Liver (tissue), 8 donors: ENCODE measurements at regions not wholly inside any gene's neighbourhood (a gene's known extent, or its start where the extent isn't known, plus 50 kb on each side); places are given as distances from the start of the nearest gene placed in this dataset.

ENCODE experiments used
- DNase-seq: peaks from one replicate; pipeline ENCODE4 v3.0.0-alpha.2; 2017; ENCODE audit warnings: low spot score
- H3K27ac ChIP-seq, 2 donors: one replicate each; pipeline ENCODE4 v1.7.0; 2013; ENCODE audit warnings: inconsistent platforms in 2 of 2, low read length in 2 of 2, control low read depth in 1 of 2, low read depth in 1 of 2, mild to moderate bottlenecking in 1 of 2
- H3K27me3 ChIP-seq, 4 donors: one replicate each; pipeline versions ENCODE4 v1.6.1 to v1.7.0; 2013; ENCODE audit warnings: low read length in 3 of 4, inconsistent platforms in 1 of 4, mild to moderate bottlenecking in 1 of 4, moderate library complexity in 1 of 4; ENCODE audit not compliant: control insufficient read depth in 4 of 4, insufficient read depth in 4 of 4
- H3K36me3 ChIP-seq, 4 donors: one replicate each; pipeline versions ENCODE4 v1.6.1 to v1.7.0; 2013; ENCODE audit warnings: low read length in 3 of 4, mild to moderate bottlenecking in 3 of 4, low read depth in 1 of 4, moderate library complexity in 1 of 4; ENCODE audit not compliant: control insufficient read depth in 4 of 4, insufficient read depth in 3 of 4
- H3K4me1 ChIP-seq, 4 donors: one replicate each; pipeline versions ENCODE4 v1.6.1 to v1.7.0; 2013; ENCODE audit warnings: low read length in 3 of 4, mild to moderate bottlenecking in 3 of 4, moderate library complexity in 1 of 4; ENCODE audit not compliant: control insufficient read depth in 4 of 4, insufficient read depth in 4 of 4
- H3K4me3 ChIP-seq, 3 donors: one replicate each; pipeline versions ENCODE4 v1.6.1 to v1.7.0; 2013; ENCODE audit warnings: low read length in 3 of 3, control low read depth in 1 of 3, low read depth in 1 of 3, mild to moderate bottlenecking in 1 of 3
- H3K9ac ChIP-seq, 2 donors: one replicate each; pipeline ENCODE4 v1.7.0; 2013; ENCODE audit warnings: low read length in 2 of 2, mild to moderate bottlenecking in 2 of 2, moderate library complexity in 2 of 2, control low read depth in 1 of 2, low read depth in 1 of 2
- H3K9me3 ChIP-seq, 4 donors: one replicate each; pipeline versions ENCODE4 v1.6.1 to v1.7.0; 2013; ENCODE audit warnings: low read length in 3 of 4; ENCODE audit not compliant: control insufficient read depth in 4 of 4
- EGR1 ChIP-seq, 2 donors: IDR thresholded peaks; 2 replicates each; pipeline ENCODE4 v1.6.1; 2016 to 2018; ENCODE audit warnings: antibody characterized with exemption in 2 of 2, low read depth in 2 of 2
- FOXA1 ChIP-seq: IDR thresholded peaks from 2 replicates; pipeline ENCODE4 v1.6.1; 2016; ENCODE audit warnings: antibody characterized with exemption
- FOXA2 ChIP-seq: IDR thresholded peaks from 2 replicates; pipeline ENCODE4 v1.6.1; 2016; ENCODE audit warnings: antibody characterized with exemption
- GABPA ChIP-seq, 2 donors: IDR thresholded peaks in 1 of 2; conservative IDR thresholded peaks in 1 of 2; 2 replicates each; pipeline ENCODE4 v1.6.1; 2016; ENCODE audit warnings: antibody characterized with exemption in 2 of 2, mild to moderate bottlenecking in 1 of 2, moderate library complexity in 1 of 2
- HNF4A ChIP-seq, 2 donors: conservative IDR thresholded peaks; 2 replicates each; pipeline ENCODE4 v1.6.1; 2016; ENCODE audit warnings: antibody characterized with exemption in 2 of 2, mild to moderate bottlenecking in 2 of 2
- HNF4G ChIP-seq: IDR thresholded peaks from 2 replicates; pipeline ENCODE4 v1.6.1; 2016; ENCODE audit warnings: antibody characterized with exemption
- JUND ChIP-seq, 2 donors: IDR thresholded peaks; 2 replicates each; pipeline ENCODE4 v1.6.1; 2016; ENCODE audit warnings: antibody characterized with exemption in 2 of 2
- NR2F2 ChIP-seq: IDR thresholded peaks from 2 replicates; pipeline ENCODE4 v1.6.1; 2016; ENCODE audit warnings: antibody characterized with exemption
- RAD21 ChIP-seq, 2 donors: IDR thresholded peaks; 2 replicates each; pipeline ENCODE4 v1.6.1; 2016; ENCODE audit warnings: antibody characterized with exemption in 2 of 2, mild to moderate bottlenecking in 2 of 2
- RXRA ChIP-seq, 2 donors: IDR thresholded peaks; 2 replicates each; pipeline ENCODE4 v1.6.1; 2017 to 2018; ENCODE audit warnings: antibody characterized with exemption in 2 of 2, mild to moderate bottlenecking in 1 of 2
- SP1 ChIP-seq: IDR thresholded peaks from 2 replicates; pipeline ENCODE4 v1.6.1; 2018; ENCODE audit warnings: antibody characterized with exemption, mild to moderate bottlenecking
- TAF1 ChIP-seq: conservative IDR thresholded peaks from 2 replicates; pipeline ENCODE4 v1.6.1; 2016; ENCODE audit warnings: antibody characterized with exemption, mild to moderate bottlenecking
- YY1 ChIP-seq: IDR thresholded peaks from 2 replicates; pipeline ENCODE4 v1.6.1; 2016; ENCODE audit warnings: antibody characterized with exemption, mild to moderate bottlenecking
- WGBS: extraction: QIAGEN DNeasy Blood & Tissue Kit; methylation state at CpG from one replicate; pipeline ENCODE4 v1.1.7; 2013; 5-methylcytosine and 5-hydroxymethylcytosine counted together
- TF ChIP-seq, protein P1 (sequence below): IDR thresholded peaks from 2 replicates; pipeline ENCODE4 v1.6.1; 2016; ENCODE audit warnings: antibody characterized with exemption
- TF ChIP-seq, protein P2 (sequence below): fragments of 150-350 bp; IDR thresholded peaks from 2 replicates; pipeline ENCODE4 v1.5.1; 2017; ENCODE audit warnings: improper control_type of control experiment, low read depth, low read length; ENCODE audit not compliant: missing input control
- TF ChIP-seq, protein P3 (sequence below): IDR thresholded peaks from 2 replicates; pipeline ENCODE4 v1.6.1; 2016; ENCODE audit warnings: antibody characterized with exemption
- TF ChIP-seq, protein P4 (sequence below): IDR thresholded peaks from 2 replicates; pipeline ENCODE4 v1.6.1; 2016; ENCODE audit warnings: antibody characterized with exemption
- TF ChIP-seq, protein P5 (sequence below): IDR thresholded peaks from 2 replicates; pipeline ENCODE4 v1.6.1; 2016; ENCODE audit warnings: antibody characterized with exemption, mild to moderate bottlenecking
- donor health status: healthy.
- donor health status: healthy.
- donor health status: healthy.
- donor health status: healthy.
- donor health status: healthy.

DNA sequence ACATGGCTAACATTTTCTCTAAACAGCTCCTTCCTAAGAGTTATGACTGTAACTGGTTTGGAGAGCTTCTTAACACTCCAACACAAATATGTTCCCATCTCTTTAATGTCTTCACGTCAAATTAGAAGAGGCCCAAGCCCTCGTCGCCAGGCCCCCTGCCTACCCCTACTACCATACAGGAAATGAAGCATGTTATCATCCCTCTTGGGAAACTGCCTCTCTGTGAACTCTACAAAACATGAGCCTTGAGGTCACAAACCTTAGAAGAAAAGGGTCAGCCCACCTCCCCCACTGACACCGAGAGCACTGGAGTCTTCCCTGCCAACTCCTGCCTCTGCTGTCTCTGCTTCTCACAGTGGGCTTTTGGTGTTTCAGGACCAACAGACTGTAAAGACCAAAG lies 243.1 kb upstream of the STT3B start:
- H3K9ac ChIP-seq, result no peak overlapping the region
- H3K36me3 ChIP-seq, result no peaks in the 10 kb centered on the region
- no peak for TF ChIP-seq JUND (IDR thresholded peaks at IDR 0.05)
- no peak for TF ChIP-seq FOXA1
- TF ChIP-seq, protein P1, sequence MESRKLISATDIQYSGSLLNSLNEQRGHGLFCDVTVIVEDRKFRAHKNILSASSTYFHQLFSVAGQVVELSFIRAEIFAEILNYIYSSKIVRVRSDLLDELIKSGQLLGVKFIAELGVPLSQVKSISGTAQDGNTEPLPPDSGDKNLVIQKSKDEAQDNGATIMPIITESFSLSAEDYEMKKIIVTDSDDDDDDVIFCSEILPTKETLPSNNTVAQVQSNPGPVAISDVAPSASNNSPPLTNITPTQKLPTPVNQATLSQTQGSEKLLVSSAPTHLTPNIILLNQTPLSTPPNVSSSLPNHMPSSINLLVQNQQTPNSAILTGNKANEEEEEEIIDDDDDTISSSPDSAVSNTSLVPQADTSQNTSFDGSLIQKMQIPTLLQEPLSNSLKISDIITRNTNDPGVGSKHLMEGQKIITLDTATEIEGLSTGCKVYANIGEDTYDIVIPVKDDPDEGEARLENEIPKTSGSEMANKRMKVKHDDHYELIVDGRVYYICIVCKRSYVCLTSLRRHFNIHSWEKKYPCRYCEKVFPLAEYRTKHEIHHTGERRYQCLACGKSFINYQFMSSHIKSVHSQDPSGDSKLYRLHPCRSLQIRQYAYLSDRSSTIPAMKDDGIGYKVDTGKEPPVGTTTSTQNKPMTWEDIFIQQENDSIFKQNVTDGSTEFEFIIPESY, result no peak
- no peak for TF ChIP-seq YY1
- TF ChIP-seq, protein P2, sequence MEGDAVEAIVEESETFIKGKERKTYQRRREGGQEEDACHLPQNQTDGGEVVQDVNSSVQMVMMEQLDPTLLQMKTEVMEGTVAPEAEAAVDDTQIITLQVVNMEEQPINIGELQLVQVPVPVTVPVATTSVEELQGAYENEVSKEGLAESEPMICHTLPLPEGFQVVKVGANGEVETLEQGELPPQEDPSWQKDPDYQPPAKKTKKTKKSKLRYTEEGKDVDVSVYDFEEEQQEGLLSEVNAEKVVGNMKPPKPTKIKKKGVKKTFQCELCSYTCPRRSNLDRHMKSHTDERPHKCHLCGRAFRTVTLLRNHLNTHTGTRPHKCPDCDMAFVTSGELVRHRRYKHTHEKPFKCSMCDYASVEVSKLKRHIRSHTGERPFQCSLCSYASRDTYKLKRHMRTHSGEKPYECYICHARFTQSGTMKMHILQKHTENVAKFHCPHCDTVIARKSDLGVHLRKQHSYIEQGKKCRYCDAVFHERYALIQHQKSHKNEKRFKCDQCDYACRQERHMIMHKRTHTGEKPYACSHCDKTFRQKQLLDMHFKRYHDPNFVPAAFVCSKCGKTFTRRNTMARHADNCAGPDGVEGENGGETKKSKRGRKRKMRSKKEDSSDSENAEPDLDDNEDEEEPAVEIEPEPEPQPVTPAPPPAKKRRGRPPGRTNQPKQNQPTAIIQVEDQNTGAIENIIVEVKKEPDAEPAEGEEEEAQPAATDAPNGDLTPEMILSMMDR, result no peak
- no peak for TF ChIP-seq TAF1
- H3K4me3 ChIP-seq, result no peak overlapping the region
- no peaks in the 10 kb centered on the region for H3K9me3 ChIP-seq
- H3K4me1 ChIP-seq, result peaks cover 0 to 11% (median 6%) of the 10 kb centered on the region in 4 donors
- no peak for DNase-seq
- H3K27ac ChIP-seq, result no peak overlapping the region
- no peaks in the 10 kb centered on the region for H3K27me3 ChIP-seq
- 82% methylated on average over 4 of the region's 4 CpGs for WGBS

DNA sequence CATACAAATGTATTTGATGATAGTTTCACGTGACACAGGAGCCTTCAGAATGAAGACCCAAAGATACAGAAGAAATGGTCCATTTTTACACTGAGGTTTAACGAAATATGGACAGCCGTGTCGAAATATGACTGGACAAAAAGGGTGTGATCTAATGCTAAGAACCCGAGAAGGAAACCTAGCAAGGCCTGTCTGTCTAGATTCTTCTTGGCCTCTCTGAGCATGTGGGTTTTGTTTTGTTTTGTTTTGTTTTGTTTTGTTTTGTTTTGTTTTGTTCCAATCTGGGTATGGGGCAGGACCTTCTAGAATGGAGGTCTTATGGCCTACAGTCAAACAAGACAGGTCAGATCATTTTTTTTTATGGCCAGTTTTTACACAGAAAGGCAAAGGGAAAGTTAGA lies 242.7 kb upstream of the STT3B start:
- H3K36me3 ChIP-seq, result no peaks in the 10 kb centered on the region
- no peak overlapping the region for H3K27ac ChIP-seq
- DNase-seq, result no peak
- no peaks in the 10 kb centered on the region for H3K9me3 ChIP-seq
- TF ChIP-seq YY1 (no peak), HNF4G (no peak), HNF4A (conservative IDR thresholded peaks at IDR 0.05) (no peak), EGR1 (IDR thresholded peaks at IDR 0.05; ENCODE audit: low read depth in 2 of 2) (no peak), JUND (IDR thresholded peaks at IDR 0.05) (no peak), TAF1 (no peak), NR2F2 (no peak), SP1 (no peak), RXRA (IDR thresholded peaks at IDR 0.05) (no peak), FOXA1 (no peak), GABPA (IDR thresholded peaks at IDR 0.05 in 1 of 2, conservative IDR thresholded peaks at IDR 0.05 in 1 of 2) (no peak), RAD21 (IDR thresholded peaks at IDR 0.05) (no peak), FOXA2 (no peak)
- TF ChIP-seq, protein P3, sequence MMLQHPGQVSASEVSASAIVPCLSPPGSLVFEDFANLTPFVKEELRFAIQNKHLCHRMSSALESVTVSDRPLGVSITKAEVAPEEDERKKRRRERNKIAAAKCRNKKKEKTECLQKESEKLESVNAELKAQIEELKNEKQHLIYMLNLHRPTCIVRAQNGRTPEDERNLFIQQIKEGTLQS, result no peak
- TF ChIP-seq, protein P4, sequence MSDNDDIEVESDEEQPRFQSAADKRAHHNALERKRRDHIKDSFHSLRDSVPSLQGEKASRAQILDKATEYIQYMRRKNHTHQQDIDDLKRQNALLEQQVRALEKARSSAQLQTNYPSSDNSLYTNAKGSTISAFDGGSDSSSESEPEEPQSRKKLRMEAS, result no peak
- TF ChIP-seq, protein P5, sequence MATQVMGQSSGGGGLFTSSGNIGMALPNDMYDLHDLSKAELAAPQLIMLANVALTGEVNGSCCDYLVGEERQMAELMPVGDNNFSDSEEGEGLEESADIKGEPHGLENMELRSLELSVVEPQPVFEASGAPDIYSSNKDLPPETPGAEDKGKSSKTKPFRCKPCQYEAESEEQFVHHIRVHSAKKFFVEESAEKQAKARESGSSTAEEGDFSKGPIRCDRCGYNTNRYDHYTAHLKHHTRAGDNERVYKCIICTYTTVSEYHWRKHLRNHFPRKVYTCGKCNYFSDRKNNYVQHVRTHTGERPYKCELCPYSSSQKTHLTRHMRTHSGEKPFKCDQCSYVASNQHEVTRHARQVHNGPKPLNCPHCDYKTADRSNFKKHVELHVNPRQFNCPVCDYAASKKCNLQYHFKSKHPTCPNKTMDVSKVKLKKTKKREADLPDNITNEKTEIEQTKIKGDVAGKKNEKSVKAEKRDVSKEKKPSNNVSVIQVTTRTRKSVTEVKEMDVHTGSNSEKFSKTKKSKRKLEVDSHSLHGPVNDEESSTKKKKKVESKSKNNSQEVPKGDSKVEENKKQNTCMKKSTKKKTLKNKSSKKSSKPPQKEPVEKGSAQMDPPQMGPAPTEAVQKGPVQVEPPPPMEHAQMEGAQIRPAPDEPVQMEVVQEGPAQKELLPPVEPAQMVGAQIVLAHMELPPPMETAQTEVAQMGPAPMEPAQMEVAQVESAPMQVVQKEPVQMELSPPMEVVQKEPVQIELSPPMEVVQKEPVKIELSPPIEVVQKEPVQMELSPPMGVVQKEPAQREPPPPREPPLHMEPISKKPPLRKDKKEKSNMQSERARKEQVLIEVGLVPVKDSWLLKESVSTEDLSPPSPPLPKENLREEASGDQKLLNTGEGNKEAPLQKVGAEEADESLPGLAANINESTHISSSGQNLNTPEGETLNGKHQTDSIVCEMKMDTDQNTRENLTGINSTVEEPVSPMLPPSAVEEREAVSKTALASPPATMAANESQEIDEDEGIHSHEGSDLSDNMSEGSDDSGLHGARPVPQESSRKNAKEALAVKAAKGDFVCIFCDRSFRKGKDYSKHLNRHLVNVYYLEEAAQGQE, result no peak
- TF ChIP-seq, protein P2, result no peak
- TF ChIP-seq, protein P1, result no peak
- WGBS, result 97% methylated on average over 5 of the region's 5 CpGs
- H3K9ac ChIP-seq, result no peak overlapping the region
- no peaks in the 10 kb centered on the region for H3K27me3 ChIP-seq
- H3K4me3 ChIP-seq, result no peak overlapping the region
- H3K4me1 ChIP-seq, result peaks cover 0 to 11% (median 6%) of the 10 kb centered on the region in 4 donors
